ENCODE measurements at regions not wholly inside any gene's neighbourhood (a gene's known extent, or its start where the extent isn't known, plus 50 kb on each side); places are given as distances from the start of the nearest gene placed in this dataset.
"Not testable (repeated sequence)": the region's sequence is repeated elsewhere in the genome, so short reads cannot be mapped to it uniquely, and the experiment has no call there.

GRCh38 chr21:18722193-18722592 lies 318.6 kb upstream of the TMPRSS15 start:
- no peak for DNase-seq

GRCh38 chr21:18723171-18723570 lies 319.6 kb upstream of the TMPRSS15 start:
- no peak for DNase-seq

GRCh38 chr21:18725653-18726052 lies 322.1 kb upstream of the TMPRSS15 start:
- DNase-seq, result no peak

GRCh38 chr21:18741954-18742353 lies 338.4 kb upstream of the TMPRSS15 start:
- no peak for DNase-seq

- DNase-seq, result no peak
Observed at GRCh38 chr21:18743531-18743930, 339.9 kb upstream of the TMPRSS15 start.

GRCh38 chr21:18744840-18745239 lies 341.3 kb upstream of the TMPRSS15 start:
- DNase-seq, result peak in 1 of 3 experiments; percentile 67

- not testable (repeated sequence) for DNase-seq
Observed at GRCh38 chr21:18752894-18753293, 349.3 kb upstream of the TMPRSS15 start.

- DNase-seq, result not testable (repeated sequence)
Observed at GRCh38 chr21:18756272-18756671, 352.7 kb upstream of the TMPRSS15 start.

- DNase-seq, result no peak
Observed at GRCh38 chr21:18759267-18759666, 355.7 kb upstream of the TMPRSS15 start.

GRCh38 chr21:18759751-18760161 lies 356.2 kb upstream of the TMPRSS15 start:
- peak in 2 of 3 experiments; percentile 85 to 87 for DNase-seq

- peak in 1 of 3 experiments; percentile 84 for DNase-seq
Observed at GRCh38 chr21:18760247-18760646, 356.7 kb upstream of the TMPRSS15 start.

- DNase-seq, result no peak
Observed at GRCh38 chr21:18764720-18765119, 361.1 kb upstream of the TMPRSS15 start.

GRCh38 chr21:18769599-18769998 lies 366.0 kb upstream of the TMPRSS15 start:
- DNase-seq, result no peak

GRCh38 chr21:18771845-18772380 lies 368.3 kb upstream of the TMPRSS15 start:
- no peak for DNase-seq

GRCh38 chr21:18772404-18772803 lies 368.8 kb upstream of the TMPRSS15 start:
- no peak for DNase-seq

- no peak for DNase-seq
Observed at GRCh38 chr21:18772897-18773296, 369.3 kb upstream of the TMPRSS15 start.

GRCh38 chr21:18776936-18777335 lies 373.4 kb upstream of the TMPRSS15 start:
- no peak for DNase-seq

GRCh38 chr21:18782721-18783120 lies 379.1 kb upstream of the TMPRSS15 start:
- no peak for DNase-seq

GRCh38 chr21:18801468-18801867 lies 397.9 kb upstream of the TMPRSS15 start:
- peak in 2 of 3 experiments; percentile 4 to 44 for DNase-seq

- no peak for DNase-seq
Observed at GRCh38 chr21:18803624-18804023, 400.0 kb upstream of the TMPRSS15 start.

GRCh38 chr21:18810136-18810535 lies 406.6 kb upstream of the TMPRSS15 start:
- no peak for DNase-seq

- no peak for DNase-seq
Observed at GRCh38 chr21:18812308-18812707, 408.7 kb upstream of the TMPRSS15 start.

GRCh38 chr21:18819507-18819906 lies 415.9 kb upstream of the TMPRSS15 start:
- no peak for DNase-seq

GRCh38 chr21:18826562-18826961 lies 423.0 kb upstream of the TMPRSS15 start:
- no peak for DNase-seq

GRCh38 chr21:18831942-18832676 lies 428.5 kb upstream of the TMPRSS15 start:
- DNase-seq, result peak in 1 of 3 experiments; percentile 59

Measured in NCI-H1417 (cell line).